Left forelimb (tissue), 1 donor: ENCODE measurements at regions not wholly inside any gene's neighbourhood (a gene's known extent, or its start where the extent isn't known, plus 50 kb on each side); places are given as distances from the start of the nearest gene placed in this dataset.

Experiments used
- DNase-seq: peaks from one replicate; pipeline ENCODE4 v3.0.0-alpha.2; 2018; ENCODE audit warnings: low spot score

GRCh38 chr5:38753141-38753540, 92.7 kb upstream of the OSMR start:
- no peak for DNase-seq

DNA sequence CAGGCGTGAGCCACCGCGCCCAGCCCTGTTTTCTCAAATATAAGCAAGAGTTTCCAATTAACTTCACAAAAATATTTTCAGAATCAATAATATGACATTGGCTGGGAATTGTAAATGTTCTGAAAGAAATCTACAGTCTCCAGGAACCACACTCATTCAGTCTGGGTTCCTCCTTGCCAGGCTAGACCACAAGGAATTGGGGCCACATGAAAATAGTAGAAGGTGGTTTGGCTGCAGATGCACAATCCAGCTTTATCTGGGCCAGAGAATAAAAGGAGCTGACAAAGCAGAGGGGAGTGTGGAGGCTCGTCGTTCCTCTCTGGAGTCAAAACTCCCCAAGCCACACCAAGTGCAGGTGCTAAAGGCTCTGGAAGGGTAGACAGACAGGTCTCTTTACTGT, 92.0 kb upstream of the OSMR start:
- no peak for DNase-seq

DNA sequence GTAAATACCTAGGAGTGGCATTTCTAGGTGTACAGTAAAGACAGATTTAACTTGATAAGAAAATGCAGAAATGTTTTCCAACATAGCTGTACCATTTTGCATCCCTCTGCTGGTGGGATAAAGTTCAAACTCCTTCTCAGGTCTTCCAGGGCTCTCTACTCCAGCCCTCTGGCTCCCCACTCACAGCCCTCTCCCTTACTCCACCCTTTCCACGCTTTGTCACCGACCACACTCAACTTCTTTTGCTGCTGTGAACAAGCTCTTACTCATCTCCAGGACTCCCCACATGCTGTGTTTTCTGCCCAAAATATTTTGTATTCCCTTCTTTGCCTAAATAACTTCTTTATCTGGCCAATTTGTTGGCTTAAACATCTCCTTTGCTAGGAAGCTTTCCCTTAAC, 90.6 kb upstream of the OSMR start:
- no peak for DNase-seq

GRCh38 chr5:38756068-38756467, 89.7 kb upstream of the OSMR start:
- no peak for DNase-seq

DNA sequence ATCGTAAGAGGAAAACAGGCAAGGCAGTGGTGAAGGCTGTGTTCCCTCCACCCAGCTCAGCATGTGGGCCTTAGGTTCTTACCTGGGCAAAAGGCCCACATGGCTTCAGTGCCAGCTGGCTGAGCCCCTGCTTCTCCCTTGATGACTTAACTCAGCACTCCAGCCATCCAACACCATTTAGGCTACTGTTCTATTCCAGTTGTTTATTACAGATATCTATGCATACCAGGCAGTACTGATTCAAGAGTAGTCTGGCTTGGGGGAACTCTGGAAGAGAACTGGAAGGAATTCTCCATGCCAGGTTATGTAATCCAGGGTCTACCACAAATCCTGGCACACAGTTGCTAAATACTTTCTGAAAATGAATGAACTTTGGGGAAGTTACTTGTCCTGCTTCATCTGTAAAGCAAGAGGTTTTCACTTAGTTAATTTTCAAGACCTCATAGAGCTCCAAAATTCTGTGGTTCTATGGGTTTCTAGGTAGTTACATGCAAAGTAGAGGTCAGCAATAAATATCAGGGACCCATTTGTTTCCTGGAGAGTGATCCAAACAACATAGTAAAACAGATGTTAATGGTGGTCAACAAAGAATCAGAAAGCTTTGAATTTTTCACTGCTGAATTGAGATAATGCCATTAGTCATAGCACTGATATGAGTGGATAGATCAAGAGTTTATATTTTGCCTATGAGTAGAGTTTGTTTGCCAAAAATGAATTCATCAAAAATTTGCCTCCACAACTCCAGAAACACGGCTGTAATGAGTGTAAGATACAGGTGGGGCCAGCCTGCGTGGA, 88.2 kb upstream of the OSMR start:
- no peak for DNase-seq

DNA sequence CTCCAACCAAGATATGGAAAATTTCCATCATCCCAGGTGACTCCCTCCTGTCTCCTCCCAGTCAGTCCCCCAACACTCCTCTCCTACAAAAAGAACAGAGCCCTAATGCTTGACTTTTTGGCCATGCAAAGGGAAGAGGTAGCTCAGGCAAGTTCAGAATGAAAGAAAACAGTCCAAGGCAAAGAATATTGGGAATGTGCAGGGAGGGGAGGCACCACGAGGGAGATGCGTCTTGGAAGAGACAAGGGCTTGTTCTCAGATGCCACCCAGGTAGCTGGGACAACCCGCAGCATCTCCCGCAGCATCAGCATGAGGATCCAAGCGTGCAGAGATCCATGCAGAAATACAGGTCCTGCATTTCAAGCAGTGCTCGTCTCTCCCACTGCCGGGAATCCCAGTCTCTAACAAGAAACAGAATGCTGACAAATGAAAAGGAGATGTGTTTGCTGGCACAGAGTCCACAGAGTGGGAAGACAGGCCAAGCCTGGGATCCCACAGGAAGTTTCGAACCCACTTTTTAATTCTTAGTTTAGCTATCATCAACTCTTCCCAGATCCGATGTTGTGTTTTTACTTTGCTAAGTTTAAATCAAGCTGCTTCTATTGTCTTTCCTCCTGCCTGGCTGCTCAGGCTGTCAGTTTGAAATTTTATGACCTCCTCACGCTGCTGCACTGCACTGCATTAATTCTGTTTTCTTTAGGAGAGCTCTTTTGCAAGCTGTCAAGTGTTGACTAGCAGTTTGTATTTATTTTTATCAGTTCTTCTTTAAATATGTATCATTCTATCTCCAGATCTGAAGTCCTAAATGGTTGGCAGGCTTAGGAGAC, 86.8 kb upstream of the OSMR start:
- DNase-seq = peak; percentile 88

GRCh38 chr5:38764937-38765391, 80.8 kb upstream of the OSMR start:
- no peak for DNase-seq

GRCh38 chr5:38765399-38765861, 80.4 kb upstream of the OSMR start:
- DNase-seq = no peak

GRCh38 chr5:38766151-38766550, 79.7 kb upstream of the OSMR start:
- DNase-seq = no peak

- DNase-seq = no peak
These were observed 77.2 kb upstream of the OSMR start for GRCh38 chr5:38768412-38769211.

- DNase-seq = no peak
These were observed 73.3 kb upstream of the OSMR start for GRCh38 chr5:38772471-38772870.

DNA sequence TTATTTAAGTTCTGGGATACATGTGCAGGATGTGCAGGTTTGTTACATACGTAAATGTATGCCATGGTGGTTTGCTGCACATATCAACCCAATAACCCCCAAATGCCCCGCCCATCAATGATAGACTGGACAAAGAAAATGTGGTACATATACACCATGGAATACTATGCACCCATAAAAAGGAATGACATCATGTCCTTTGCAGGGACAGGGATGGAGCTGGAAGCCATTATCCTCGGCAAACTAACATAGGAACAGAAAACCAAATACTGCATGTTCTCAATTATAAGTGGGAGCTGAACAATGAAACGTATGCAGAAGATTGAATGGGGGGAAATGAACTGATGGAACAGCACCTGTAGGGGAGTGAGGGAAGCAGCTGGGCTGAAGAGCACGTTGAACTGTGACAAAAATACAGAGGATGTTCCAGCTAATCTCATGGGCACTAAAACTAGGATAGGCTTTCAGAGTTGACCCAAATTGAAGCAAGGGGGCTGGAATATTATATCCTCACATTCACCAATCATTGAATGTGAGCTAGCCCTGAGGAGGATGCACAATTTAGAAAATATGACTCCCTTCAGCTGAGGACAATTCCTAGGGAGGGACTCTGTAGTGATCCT, 70.5 kb upstream of the OSMR start:
- no peak for DNase-seq

DNA sequence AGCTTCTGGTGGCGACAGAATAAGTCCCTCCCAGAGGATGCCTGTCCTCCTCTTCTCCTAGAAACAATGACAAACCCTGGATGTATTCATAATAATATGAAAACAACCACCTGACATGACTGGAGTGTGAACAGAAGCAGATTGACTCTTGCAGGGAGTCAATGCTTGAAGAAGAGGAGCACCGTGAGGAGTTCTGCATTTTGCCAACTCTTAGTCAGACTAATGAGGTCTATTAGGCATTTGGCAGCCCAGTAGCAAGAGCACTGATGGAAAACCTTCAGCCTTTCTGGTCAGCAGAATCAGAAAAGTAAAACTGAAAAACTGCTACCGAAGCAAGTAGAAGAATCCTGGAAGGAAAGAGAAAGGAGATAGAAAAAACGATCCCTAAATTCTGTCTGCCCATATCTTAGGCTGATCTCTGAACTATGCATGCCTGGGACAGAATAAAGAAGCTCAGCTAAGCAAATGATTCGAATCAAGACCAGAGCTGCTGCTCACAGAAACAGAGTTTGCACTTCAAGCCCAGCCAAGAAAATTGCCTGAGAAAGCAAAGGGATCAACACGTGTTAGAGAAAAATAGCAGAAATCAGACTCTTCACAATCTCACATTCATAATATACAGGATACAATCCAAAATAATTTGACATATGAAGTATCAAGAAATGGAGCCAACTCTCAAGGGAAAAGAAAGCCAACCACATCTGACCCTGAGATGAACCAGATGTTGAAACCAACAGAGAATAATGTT, 69.5 kb upstream of the OSMR start:
- DNase-seq = no peak

GRCh38 chr5:38777111-38777510, 68.7 kb upstream of the OSMR start:
- DNase-seq = no peak

- DNase-seq = no peak
These were observed 65.5 kb upstream of the OSMR start for GRCh38 chr5:38780316-38780715.

- no peak for DNase-seq
These were observed 64.9 kb upstream of the OSMR start for GRCh38 chr5:38780945-38781344.

DNA sequence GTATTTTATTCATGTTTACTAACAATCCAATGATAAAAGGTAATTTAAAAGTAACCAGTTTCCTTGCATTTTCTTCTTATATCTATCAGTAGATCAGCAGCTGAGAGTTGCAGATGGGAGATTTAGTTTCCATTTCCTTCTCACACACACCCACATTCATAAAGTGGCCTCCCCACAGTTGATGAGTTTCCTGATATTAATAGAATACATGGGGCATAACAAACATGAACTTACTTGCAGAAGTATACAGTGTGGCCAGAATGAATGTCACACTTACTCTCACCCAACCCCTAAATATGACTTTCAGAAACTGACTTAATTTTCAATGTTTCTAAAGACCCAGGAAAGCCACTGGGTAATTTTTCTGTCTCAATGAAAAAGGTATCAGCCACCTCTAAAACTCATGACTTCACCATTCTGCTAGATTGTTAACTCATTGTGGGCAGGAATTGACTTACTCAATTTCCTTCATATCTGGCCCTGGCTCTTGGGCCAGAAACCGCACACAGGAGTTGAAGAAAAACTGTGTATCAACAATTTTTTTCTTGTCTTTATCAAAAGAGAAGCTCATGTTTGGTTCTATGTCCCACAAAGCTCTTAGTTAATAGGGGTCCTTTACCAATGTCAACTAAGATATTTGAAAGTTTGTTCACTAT, 63.5 kb upstream of the OSMR start:
- no peak for DNase-seq

- no peak for DNase-seq
These were observed 62.7 kb upstream of the OSMR start for GRCh38 chr5:38783011-38783561.

DNA sequence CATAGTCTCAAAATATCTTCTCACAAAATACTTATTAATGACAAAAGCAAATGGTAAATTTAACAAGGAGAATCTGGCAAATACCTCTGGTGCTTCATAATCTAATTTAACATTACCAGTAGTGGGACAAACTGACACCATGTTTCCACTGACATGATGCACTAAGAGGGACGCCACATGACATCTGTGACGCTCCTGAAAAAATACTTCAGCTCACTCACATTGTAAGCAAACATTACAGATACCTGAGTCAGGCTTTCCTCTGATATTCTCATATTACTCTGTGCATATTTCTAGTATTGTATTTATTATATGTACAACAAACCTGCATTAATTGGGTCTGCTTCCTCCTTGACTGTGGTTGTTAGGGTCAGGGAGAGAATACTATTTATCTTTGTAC, 56.7 kb upstream of the OSMR start:
- DNase-seq = no peak

GRCh38 chr5:38789777-38790176, 56.0 kb upstream of the OSMR start:
- no peak for DNase-seq
